ENCODE measurements at regions not wholly inside any gene's neighbourhood (a gene's known extent, or its start where the extent isn't known, plus 50 kb on each side); places are given as distances from the start of the nearest gene placed in this dataset.

GRCh38 chr2:52831216-52831615 is 936.4 kb upstream of the CHAC2 start:
- TF ChIP-seq CTCF (IDR thresholded peaks at IDR 0.05) (no peak), EP300 (IDR thresholded peaks at IDR 0.05) (no peak), POLR2A (IDR thresholded peaks at IDR 0.05) (no peak)
